HepG2 (cell line): ENCODE measurements at regions not wholly inside any gene's neighbourhood (a gene's known extent, or its start where the extent isn't known, plus 50 kb on each side); places are given as distances from the start of the nearest gene placed in this dataset.
"Not testable (repeated sequence)": the region's sequence is repeated elsewhere in the genome, so short reads cannot be mapped to it uniquely, and the experiment has no call there.

Experiments used
- ATAC-seq: fragments of 200-7000 bp; cut with Tn5 transposase; 3 replicates; pipeline ENCODE4 v1.9.1; 2020; ENCODE audit warnings: mild to moderate bottlenecking, moderate library complexity
- BruUV-seq: library from RNA; stranded (reverse); fragments of 400-500 nt; replicated peaks from 2 replicates; lab custom pipeline; 2021; lab: Mats Ljungman, UMichigan
- CTCF ChIA-PET: fragments of 300-600 bp; formaldehyde crosslinking; extraction: SDS; loops from one replicate; lab custom pipeline; 2021; ENCODE audit warnings: low total read pairs, inconsistent platforms, low intra/inter-chr PET ratio; lab: Yijun Ruan, JAX
- POLR2A ChIA-PET: fragments of 350-600 bp; sonication (Branson Sonifier 250); formaldehyde crosslinking; loops from one replicate; lab custom pipeline; 2020; ENCODE audit warnings: antibody characterized with exemption, inconsistent platforms; lab: Yijun Ruan, JAX
- DNase-seq: peaks from one replicate; pipeline ENCODE4 v3.0.0-alpha.2; 2015; ENCODE audit warnings: low spot score
- FAIRE-seq: peaks from 3 replicates; lab custom pipeline; 2011; peaks lifted over from hg19 to GRCh38; lab: Jason Lieb, UNC
- H2AFZ ChIP-seq: one replicate; pipeline ENCODE4 v1.6.1; 2011; ENCODE audit warnings: low read length, inconsistent platforms
- H3K27ac ChIP-seq: fragments of 300-600 bp; 3 replicates; pipeline ENCODE4 v1.8.0; 2011; ENCODE audit warnings: mixed run types, mild to moderate bottlenecking, mixed read lengths, low read length, inconsistent platforms; ENCODE audit not compliant: insufficient read depth; ENCODE audit errors: extremely low read length
- H3K27me3 ChIP-seq, 2 experiments: fragments of 200-600 bp in 1 of 2; 2 replicates in 1 of 2; 3 replicates in 1 of 2; pipeline versions ENCODE4 v1.6.0 to v1.8.0; 2011; ENCODE audit warnings: low read length in 2 of 2, mild to moderate bottlenecking in 2 of 2, moderate library complexity in 2 of 2, inconsistent platforms in 1 of 2; ENCODE audit not compliant: insufficient read depth in 2 of 2, control insufficient read depth in 1 of 2
- H3K36me3 ChIP-seq, 2 experiments: fragments of 200-600 bp in 1 of 2; replicated peaks in 1 of 2; 2 replicates in 1 of 2; 3 replicates in 1 of 2; pipeline versions ENCODE4 v1.5.1 to v1.8.0; 2011; ENCODE audit warnings: low read length in 2 of 2, inconsistent platforms in 1 of 2; ENCODE audit not compliant: insufficient read depth in 2 of 2, control insufficient read depth in 1 of 2
- H3K4me1 ChIP-seq: 2 replicates; pipeline ENCODE4 v1.5.1; 2012; ENCODE audit warnings: low read length, inconsistent platforms; ENCODE audit not compliant: insufficient read depth
- H3K4me2 ChIP-seq: 2 replicates; pipeline ENCODE4 v1.6.0; 2011; ENCODE audit warnings: low read depth, low read length, inconsistent platforms
- H3K4me3 ChIP-seq, 3 experiments: fragments of 200-600 bp in 1 of 3; sonication (generic), shearing (Covaris generic) in 1 of 3; replicated peaks in 1 of 3; 2 replicates each; pipeline ENCODE4 v1.5.1; 2011 to 2016; ENCODE audit warnings: low read length in 3 of 3, inconsistent platforms in 2 of 3, low read depth in 2 of 3, mild to moderate bottlenecking in 2 of 3, control low read depth in 1 of 3, mixed read lengths in 1 of 3; ENCODE audit not compliant: insufficient read depth in 1 of 3
- H3K79me2 ChIP-seq: one replicate; pipeline ENCODE4 v1.6.1; 2011; ENCODE audit warnings: low read length, inconsistent platforms; ENCODE audit not compliant: insufficient read depth
- H3K9ac ChIP-seq: 2 replicates; pipeline ENCODE4 v1.6.0; 2011; ENCODE audit warnings: mild to moderate bottlenecking, low read depth, low read length, inconsistent platforms; ENCODE audit not compliant: insufficient read depth
- H3K9me3 ChIP-seq: 2 replicates; pipeline ENCODE4 v1.5.1; 2012; ENCODE audit warnings: mild to moderate bottlenecking, low read length
- H4K20me1 ChIP-seq: 2 replicates; pipeline ENCODE4 v1.6.0; 2011; ENCODE audit warnings: inconsistent platforms, mild to moderate bottlenecking, low read length, moderate library complexity; ENCODE audit not compliant: insufficient read depth
- ATF7-NPFF ChIP-seq: sonication (generic); formaldehyde crosslinking; IDR thresholded peaks from 2 replicates; pipeline ENCODE4 v1.8.1; 2023; ENCODE audit warnings: mild to moderate bottlenecking, low read depth, missing genetic modification reagents, moderate library complexity
- FOSL2 ChIP-seq: sonication (generic); formaldehyde crosslinking; IDR thresholded peaks from 2 replicates; pipeline ENCODE4 v1.4.0; 2020; ENCODE audit warnings: missing genetic modification reagents
- GTF3A ChIP-seq: sonication (generic); formaldehyde crosslinking; conservative IDR thresholded peaks from 2 replicates; pipeline ENCODE4 v1.4.0; 2020; ENCODE audit warnings: mild to moderate bottlenecking, missing genetic modification reagents
- JDP2 ChIP-seq: sonication (generic); formaldehyde crosslinking; IDR thresholded peaks from 2 replicates; pipeline ENCODE4 v1.8.1; 2022; ENCODE audit warnings: missing genetic modification reagents, borderline replicate concordance
- KMT2B ChIP-seq: IDR thresholded peaks from 2 replicates; pipeline ENCODE4 v1.6.1; 2016; ENCODE audit warnings: missing genetic modification reagents, missing compliant biosample characterization
- MATR3 ChIP-seq: sonication (generic); formaldehyde crosslinking; IDR thresholded peaks from 2 replicates; pipeline ENCODE4 v1.4.0; 2020; ENCODE audit warnings: missing genetic modification reagents
- RBFOX2 ChIP-seq: fragments of 200-400 bp; formaldehyde crosslinking; IDR thresholded peaks from 2 replicates; pipeline ENCODE4 v1.6.1; 2017; ENCODE audit warnings: low read depth, mild to moderate bottlenecking, low read length
- SMARCC2 ChIP-seq: fragments of 450-650 bp; IDR thresholded peaks from 2 replicates; pipeline ENCODE4 v1.6.1; 2017; ENCODE audit warnings: antibody characterized with exemption, mild to moderate bottlenecking
- TEAD3 ChIP-seq: optimal IDR thresholded peaks from 2 replicates; pipeline ENCODE3; 2016; ENCODE audit warnings: borderline replicate concordance
- ZBTB14 ChIP-seq: sonication (generic); formaldehyde crosslinking; IDR thresholded peaks from 2 replicates; pipeline ENCODE4 v1.4.0; 2020; ENCODE audit warnings: missing genetic modification reagents
- ZFP36L1 ChIP-seq: sonication (generic); formaldehyde crosslinking; IDR thresholded peaks from 2 replicates; pipeline ENCODE4 v1.8.0; 2022; ENCODE audit warnings: mild to moderate bottlenecking, missing genetic modification reagents, moderate library complexity
- ZNF17 ChIP-seq: sonication (generic); formaldehyde crosslinking; IDR thresholded peaks from 2 replicates; pipeline ENCODE4 v1.5.0; 2020; ENCODE audit warnings: mild to moderate bottlenecking, missing genetic modification reagents
- ZNF616 ChIP-seq: sonication (generic); formaldehyde crosslinking; IDR thresholded peaks from 2 replicates; pipeline ENCODE4 v1.5.0; 2020; ENCODE audit warnings: low read depth, mild to moderate bottlenecking, missing genetic modification reagents
- ZNF879 ChIP-seq: sonication (generic); formaldehyde crosslinking; IDR thresholded peaks from 2 replicates; pipeline ENCODE4 v1.8.1; 2023; ENCODE audit warnings: missing genetic modification reagents
- ZSCAN30 ChIP-seq: sonication (generic); formaldehyde crosslinking; IDR thresholded peaks from 2 replicates; pipeline ENCODE4 v1.5.0; 2020; ENCODE audit warnings: mild to moderate bottlenecking, missing genetic modification reagents
- WGBS: methylation state at CpG from one replicate; pipeline ENCODE4 v1.1.6; 2017; ENCODE audit warnings: low lambda C conversion rate; 5-methylcytosine and 5-hydroxymethylcytosine counted together
- in situ Hi-C: cut with HindIII; loops from 2 replicates; pipeline ENCODE4 v1.10.0; 2017; ENCODE audit warnings: low pct_unique_long_range_greater_than_20kb; ENCODE audit not compliant: extremely low pct_ligation_motif_present
- intact Hi-C: fragments of 100-400 bp; cut with micrococcal nuclease; formaldehyde crosslinking; loops from one replicate; pipeline ENCODE4 v1.10.0; 2022; ENCODE audit not compliant: unreplicated experiment
- TF ChIP-seq, protein P1 (sequence below): sonication (generic); formaldehyde crosslinking; IDR thresholded peaks from 2 replicates; pipeline ENCODE4 v1.5.0; 2020; ENCODE audit warnings: missing genetic modification reagents
- TF ChIP-seq, protein P2 (sequence below): sonication (generic); formaldehyde crosslinking; IDR thresholded peaks from 2 replicates; pipeline ENCODE4 v1.8.0; 2022; ENCODE audit warnings: mild to moderate bottlenecking, missing genetic modification reagents, borderline replicate concordance
- TF ChIP-seq, protein P3 (sequence below): IDR thresholded peaks from 2 replicates; pipeline ENCODE4 v1.6.1; 2018; ENCODE audit warnings: missing genetic modification reagents

DNA sequence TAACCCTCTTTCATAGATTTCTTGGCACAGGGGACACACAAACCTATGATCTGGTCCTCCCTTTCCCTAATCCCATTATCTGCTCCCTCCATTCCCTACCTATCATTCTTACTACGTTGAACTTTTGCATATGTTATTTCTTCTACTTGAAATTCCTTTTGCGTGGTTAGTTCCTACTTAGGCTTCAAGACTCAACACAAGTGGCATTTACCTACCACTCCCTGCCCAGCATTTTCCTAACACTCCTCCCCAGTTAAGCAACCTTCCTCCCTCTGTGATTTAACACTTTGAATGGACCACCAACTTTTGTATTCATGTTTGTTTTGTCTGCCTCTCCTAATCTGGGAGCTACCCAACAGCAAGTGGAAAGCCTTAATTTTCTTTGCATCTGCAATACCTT lies 1113.7 kb downstream of the STIM2 start:
- H3K27me3 ChIP-seq = no peaks in the 10 kb centered on the region
- peaks cover 25% of the 10 kb centered on the region for H3K9me3 ChIP-seq
- no peaks in the 10 kb centered on the region for H4K20me1 ChIP-seq
- ATAC-seq (no peak), FAIRE-seq (no peak), DNase-seq (no peak)
- no peak overlapping the region for H3K9ac ChIP-seq
- no peak overlapping the region for H2AFZ ChIP-seq
- no TSS peak for BruUV-seq
- H3K4me3 ChIP-seq = no peak overlapping the region
- H3K4me2 ChIP-seq = no peak overlapping the region
- 1% methylated on average over 2 of the region's 2 CpGs for WGBS
- H3K27ac ChIP-seq = no peak overlapping the region
- H3K4me1 ChIP-seq = no peaks in the 10 kb centered on the region
- in situ Hi-C loops = no loop called here
- intact Hi-C loops = no loop called here
- H3K36me3 ChIP-seq = no peaks in the 10 kb centered on the region
- H3K79me2 ChIP-seq = no peaks in the 10 kb centered on the region
- ChIA-PET CTCF (no interaction called here), POLR2A (no interaction called here)
- no peak for TF ChIP-seq ZNF17 (CRISPR knock-in tag)
- no peak for TF ChIP-seq ZBTB14 (CRISPR knock-in tag)
- TF ChIP-seq ZNF616 (CRISPR knock-in tag) = no peak
- TF ChIP-seq JDP2 = no peak
- TF ChIP-seq ZFP36L1 (CRISPR knock-in tag) = no peak
- TF ChIP-seq ATF7-NPFF = no peak
- TF ChIP-seq FOSL2 (CRISPR knock-in tag) = no peak
- TF ChIP-seq, protein P1, sequence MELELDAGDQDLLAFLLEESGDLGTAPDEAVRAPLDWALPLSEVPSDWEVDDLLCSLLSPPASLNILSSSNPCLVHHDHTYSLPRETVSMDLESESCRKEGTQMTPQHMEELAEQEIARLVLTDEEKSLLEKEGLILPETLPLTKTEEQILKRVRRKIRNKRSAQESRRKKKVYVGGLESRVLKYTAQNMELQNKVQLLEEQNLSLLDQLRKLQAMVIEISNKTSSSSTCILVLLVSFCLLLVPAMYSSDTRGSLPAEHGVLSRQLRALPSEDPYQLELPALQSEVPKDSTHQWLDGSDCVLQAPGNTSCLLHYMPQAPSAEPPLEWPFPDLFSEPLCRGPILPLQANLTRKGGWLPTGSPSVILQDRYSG (CRISPR knock-in tag) = no peak
- TF ChIP-seq, protein P2, sequence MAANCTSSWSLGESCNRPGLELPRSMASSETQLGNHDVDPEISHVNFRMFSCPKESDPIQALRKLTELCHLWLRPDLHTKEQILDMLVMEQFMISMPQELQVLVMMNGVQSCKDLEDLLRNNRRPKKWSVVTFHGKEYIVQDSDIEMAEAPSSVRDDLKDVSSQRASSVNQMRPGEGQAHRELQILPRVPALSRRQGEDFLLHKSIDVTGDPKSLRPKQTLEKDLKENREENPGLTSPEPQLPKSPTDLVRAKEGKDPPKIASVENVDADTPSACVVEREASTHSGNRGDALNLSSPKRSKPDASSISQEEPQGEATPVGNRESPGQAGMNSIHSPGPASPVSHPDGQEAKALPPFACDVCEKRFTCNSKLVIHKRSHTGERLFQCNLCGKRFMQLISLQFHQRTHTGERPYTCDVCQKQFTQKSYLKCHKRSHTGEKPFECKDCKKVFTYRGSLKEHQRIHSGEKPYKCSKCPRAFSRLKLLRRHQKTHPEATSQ = no peak
- TF ChIP-seq ZNF879 (CRISPR knock-in tag) = no peak
- TF ChIP-seq KMT2B = no peak
- no peak for TF ChIP-seq ZSCAN30 (CRISPR knock-in tag)
- TF ChIP-seq TEAD3 (CRISPR knock-in tag) = no peak
- no peak for TF ChIP-seq SMARCC2
- TF ChIP-seq, protein P3, sequence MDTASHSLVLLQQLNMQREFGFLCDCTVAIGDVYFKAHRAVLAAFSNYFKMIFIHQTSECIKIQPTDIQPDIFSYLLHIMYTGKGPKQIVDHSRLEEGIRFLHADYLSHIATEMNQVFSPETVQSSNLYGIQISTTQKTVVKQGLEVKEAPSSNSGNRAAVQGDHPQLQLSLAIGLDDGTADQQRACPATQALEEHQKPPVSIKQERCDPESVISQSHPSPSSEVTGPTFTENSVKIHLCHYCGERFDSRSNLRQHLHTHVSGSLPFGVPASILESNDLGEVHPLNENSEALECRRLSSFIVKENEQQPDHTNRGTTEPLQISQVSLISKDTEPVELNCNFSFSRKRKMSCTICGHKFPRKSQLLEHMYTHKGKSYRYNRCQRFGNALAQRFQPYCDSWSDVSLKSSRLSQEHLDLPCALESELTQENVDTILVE (CRISPR knock-in tag) = no peak
- no peak for TF ChIP-seq MATR3 (CRISPR knock-in tag)
- TF ChIP-seq RBFOX2 = no peak
- no peak for TF ChIP-seq GTF3A (CRISPR knock-in tag)

GRCh38 chr4:27974881-27975280 lies 1114.2 kb downstream of the STIM2 start:
- 22% methylated on average over 3 of the region's 3 CpGs for WGBS
- H3K79me2 ChIP-seq, H3K27ac ChIP-seq, H3K27me3 ChIP-seq, in situ Hi-C loops, intact Hi-C loops, BruUV-seq, DNase-seq, H3K4me2 ChIP-seq, H3K9ac ChIP-seq, H3K4me1 ChIP-seq, H2AFZ ChIP-seq, CTCF ChIA-PET, H3K36me3 ChIP-seq, POLR2A ChIA-PET, H3K4me3 ChIP-seq, FAIRE-seq, H4K20me1 ChIP-seq, ATAC-seq: not testable (repeated sequence)
- peaks cover 25% of the 10 kb centered on the region for H3K9me3 ChIP-seq
